IPS-18c (cell line): ENCODE measurements at regions not wholly inside any gene's neighbourhood (a gene's known extent, or its start where the extent isn't known, plus 50 kb on each side); places are given as distances from the start of the nearest gene placed in this dataset.

Experiments
- H3K4me3 ChIP-seq: 2 replicates; pipeline ENCODE4 v1.7.0; 2013; ENCODE audit warnings: low read depth, mild to moderate bottlenecking, low read length, moderate library complexity; ENCODE audit not compliant: insufficient read depth
- H3K9me3 ChIP-seq: one replicate; pipeline ENCODE4 v1.6.1; 2013; ENCODE audit warnings: mild to moderate bottlenecking, low read length, moderate library complexity; ENCODE audit not compliant: control insufficient read depth, insufficient read depth

DNA sequence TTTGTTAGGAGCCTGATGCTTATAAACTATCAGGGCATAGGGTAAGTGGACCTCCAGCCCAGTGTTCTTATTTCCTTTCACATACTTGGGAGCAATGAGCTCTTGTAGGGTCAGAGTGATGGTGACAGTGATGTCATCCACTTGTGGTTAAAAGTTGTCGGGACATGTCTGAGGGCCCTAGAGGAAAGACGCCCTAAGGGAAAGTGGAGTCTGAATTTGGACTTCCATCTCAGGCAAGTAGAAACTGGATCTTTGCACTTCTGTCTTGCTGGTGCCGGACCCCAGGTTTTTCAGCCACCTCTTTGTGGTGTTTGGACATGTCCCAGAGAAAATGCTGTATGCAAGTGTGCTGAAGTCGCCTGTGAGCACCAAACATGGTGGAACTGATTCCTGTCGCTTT, 900.5 kb downstream of the C6orf118 start:
- Histone ChIP-seq H3K4me3 (no peak overlapping the region), H3K9me3 (no peaks in the 10 kb centered on the region)

DNA sequence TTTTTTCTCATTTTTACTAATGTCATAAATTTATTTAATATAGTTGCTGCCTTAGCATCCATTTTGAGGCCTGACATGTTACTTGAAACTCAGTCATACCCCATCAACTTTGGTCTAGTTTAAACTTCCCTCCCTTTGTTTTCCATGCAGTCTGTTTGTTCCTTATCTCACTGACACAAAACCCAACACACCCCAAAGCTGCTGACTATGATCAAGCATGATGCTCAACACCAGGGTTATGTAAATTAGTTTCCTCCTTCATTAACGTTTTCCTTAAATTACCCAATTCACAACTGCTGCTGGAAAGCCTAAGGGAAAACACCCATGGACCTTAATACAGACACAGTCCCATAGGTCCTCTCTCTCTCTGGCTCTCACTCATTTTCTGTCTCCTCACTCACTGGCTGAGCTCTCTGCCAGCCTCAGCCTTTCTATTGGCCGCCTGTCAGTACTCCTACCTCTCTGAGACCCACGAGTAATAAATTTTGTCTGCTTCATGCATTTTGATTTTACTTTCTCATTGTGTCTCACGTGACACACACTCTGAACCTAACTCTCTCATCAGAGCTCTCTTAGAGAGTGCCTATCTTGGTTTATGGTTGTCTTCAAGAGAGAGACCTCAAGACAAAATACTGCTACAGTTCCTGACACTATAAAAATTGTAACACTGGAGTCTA, 904.5 kb downstream of the C6orf118 start:
- Histone ChIP-seq H3K4me3 (no peak overlapping the region), H3K9me3 (no peaks in the 10 kb centered on the region)

DNA sequence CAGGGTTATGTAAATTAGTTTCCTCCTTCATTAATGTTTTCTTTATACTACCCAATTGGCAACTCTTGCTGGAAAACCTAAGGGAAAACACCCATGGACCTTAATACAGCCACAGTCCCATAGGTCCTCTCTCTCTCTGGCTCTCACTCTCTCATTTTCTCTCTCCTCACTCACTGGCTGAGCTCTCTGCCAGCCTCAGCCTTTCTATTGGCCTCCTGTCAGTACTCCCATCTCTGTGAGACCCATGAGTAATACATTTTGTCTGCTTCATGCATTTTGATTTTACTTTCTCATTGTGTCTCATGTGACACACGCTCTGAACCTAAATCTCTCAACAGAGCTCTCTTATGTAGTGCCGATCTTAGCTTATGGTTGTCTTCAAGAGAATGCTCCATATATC, 907.5 kb downstream of the C6orf118 start:
- no peak overlapping the region for H3K4me3 ChIP-seq
- H3K9me3 ChIP-seq = no peaks in the 10 kb centered on the region

DNA sequence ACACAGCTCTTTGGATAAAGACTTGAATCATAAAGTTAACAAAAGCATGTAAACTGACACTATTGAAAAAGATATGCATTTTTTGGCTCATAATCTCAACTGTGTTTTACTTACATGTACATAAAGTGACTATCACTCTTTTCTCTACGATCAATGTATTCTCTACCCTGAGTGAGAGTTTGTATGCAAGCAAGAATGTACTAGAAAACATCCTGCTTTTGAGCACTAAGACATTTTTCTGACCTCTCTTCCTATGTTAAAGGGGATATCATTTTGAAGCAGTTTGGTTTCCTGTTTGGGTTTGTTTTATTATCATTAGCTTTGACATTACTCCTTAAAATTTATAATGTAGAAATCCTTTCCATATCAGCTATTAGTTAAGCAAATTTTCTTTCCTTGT, 910.8 kb downstream of the C6orf118 start:
- Histone ChIP-seq H3K9me3 (no peaks in the 10 kb centered on the region), H3K4me3 (no peak overlapping the region)

DNA sequence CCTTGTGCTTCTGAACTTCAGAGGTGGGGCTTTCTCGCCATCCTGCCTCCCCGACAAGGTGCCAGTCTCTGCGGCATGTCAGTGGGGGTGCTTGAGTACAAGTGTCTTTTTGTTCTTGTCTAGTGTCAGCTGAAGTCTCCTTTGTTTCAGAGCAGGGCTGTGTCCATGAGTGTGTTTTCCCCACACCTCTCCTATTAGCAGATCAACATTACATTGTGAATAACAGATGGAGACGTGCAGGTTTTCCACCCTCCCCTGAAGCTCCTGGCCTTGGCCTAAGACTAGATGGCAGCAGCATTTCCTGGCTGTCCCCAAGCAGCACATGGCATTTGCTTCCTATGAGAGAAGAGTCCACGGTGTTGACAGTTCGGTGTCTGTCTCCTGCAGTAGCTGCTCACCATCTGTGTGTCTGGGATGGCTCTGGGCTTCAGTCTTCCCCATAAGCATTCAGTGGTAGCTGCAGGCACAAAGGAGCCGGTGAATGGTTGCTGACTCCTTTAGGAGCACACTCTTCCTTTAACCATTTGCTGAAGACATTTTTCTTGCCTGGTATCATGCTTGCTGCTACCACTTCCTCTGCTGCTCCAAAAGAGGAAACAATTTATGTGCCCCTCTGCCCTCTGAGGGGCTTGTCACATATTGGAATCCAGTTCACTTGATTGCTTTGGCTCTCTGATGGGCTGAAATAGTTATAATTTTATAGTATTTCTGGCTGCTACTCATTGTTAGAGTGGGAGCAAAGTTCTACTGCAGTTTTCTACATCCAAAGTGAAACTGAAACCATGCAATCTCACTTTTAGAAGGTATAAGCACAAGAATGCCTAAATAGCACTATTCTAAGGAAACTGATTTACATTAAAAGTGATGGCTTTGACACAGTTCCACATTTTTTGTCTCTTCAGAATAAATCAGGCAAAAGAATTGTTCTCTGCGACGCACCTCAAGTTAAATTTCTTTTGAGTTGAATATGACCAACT, 913.0 kb downstream of the C6orf118 start:
- no peak overlapping the region; the same call in 1 of the 2 replicates for H3K4me3 ChIP-seq
- no peaks in the 10 kb centered on the region for H3K9me3 ChIP-seq

DNA sequence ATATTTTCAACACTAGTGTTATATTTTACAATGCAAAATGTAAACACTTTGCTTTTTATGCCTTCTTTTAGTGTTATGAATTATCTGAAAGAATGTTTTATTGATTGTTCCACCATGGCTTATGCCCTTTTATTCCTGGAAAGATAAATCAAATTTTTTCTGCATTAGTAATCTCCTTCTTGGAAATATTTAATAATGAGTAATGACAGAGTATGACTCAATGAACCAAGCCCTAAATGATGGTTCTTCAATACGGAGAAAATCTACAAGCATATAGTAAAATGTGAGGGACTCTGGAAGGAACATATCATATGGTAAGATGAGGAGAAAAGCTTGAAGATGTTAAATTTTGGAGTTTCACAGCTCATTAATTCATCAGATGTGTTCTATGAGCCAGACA, 929.6 kb downstream of the C6orf118 start:
- no peak overlapping the region for H3K4me3 ChIP-seq
- no peaks in the 10 kb centered on the region for H3K9me3 ChIP-seq

DNA sequence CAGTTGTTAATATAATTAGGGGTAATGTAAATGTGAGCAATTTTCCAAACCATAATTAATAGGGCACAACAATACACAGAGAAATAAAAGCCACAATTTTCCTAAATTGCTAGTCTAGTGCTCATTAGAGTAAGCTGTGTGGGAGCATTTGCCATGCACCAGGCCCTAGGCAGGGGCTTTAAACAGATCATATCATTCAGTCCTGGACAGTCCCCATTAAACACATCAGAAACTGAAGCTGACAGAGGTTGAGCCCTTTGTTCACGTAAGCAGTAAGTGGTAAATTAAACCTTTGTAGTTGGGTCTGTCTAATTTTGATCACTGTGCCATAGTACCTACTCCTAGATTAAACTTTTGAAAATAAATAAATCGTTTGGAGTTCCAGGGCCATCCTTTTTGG, 931.1 kb downstream of the C6orf118 start:
- no peak overlapping the region for H3K4me3 ChIP-seq
- no peaks in the 10 kb centered on the region for H3K9me3 ChIP-seq

DNA sequence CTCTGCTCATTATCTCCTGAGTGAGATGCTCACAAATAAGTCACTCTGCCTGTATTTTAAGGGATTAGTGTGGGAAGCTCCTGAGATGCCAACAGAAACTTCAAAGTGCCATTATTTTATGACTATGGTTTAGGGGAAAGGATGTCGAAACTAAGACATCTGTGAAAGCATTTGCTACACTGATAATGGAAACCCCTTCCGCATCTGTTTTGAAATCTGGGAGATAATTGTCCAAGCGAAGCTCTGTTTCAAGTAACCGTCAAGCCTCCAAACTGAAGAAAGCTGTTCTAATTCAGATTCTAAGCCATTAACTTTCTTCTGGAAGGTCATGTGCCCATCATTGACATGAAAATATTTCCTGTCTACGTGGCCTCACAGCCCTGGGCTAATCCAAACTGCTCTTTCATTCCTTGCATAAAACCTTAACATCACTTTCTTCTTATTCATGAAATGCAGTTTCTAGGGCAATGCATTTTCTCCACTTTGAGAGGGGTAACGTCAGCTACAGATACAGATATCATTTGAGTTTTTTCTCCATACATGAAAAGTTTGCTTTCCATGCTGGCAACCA, 932.0 kb downstream of the C6orf118 start:
- Histone ChIP-seq H3K4me3 (no peak overlapping the region), H3K9me3 (no peaks in the 10 kb centered on the region)

DNA sequence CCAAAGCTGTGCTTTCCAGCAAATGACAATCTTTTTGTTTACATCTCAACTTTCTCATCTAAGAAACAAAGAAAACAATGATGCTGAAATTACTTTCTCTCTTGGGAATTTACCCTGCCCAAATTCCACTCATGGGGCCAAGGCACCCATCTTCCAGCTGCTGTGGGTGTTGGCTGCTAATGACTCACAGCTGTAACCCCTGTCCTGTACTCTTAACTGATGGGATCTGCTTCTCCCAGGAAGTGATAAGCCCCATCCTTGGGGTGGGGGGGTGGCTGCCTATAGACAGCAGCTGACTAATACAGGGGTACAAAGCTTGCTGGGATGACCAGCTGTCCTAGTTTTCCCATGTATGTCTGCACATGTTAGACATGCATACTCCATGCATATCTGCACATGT, 938.6 kb downstream of the C6orf118 start:
- Histone ChIP-seq H3K9me3 (peaks cover 2% of the 10 kb centered on the region), H3K4me3 (no peak overlapping the region)

DNA sequence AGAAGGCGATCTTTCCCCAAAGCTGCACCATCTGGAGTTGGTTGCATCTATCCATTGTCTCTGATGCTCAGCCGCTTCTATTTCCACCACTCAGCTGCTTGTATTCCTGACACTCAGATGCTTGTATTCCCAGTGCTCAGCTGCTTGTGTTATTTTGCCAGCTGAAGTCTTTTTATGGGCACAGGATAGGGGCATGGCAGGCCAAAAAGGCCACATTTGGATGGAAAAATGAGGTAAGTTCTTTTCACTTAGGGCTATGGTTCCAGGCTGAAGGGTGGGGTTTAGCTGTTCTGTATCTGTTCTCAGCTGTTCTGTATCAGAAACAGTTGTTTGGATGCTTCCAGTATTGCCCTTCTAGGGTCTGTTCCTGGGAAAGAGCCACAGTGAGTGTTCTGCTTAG, 944.9 kb downstream of the QKI start:
- Histone ChIP-seq H3K4me3 (no peak overlapping the region), H3K9me3 (no peaks in the 10 kb centered on the region)

DNA sequence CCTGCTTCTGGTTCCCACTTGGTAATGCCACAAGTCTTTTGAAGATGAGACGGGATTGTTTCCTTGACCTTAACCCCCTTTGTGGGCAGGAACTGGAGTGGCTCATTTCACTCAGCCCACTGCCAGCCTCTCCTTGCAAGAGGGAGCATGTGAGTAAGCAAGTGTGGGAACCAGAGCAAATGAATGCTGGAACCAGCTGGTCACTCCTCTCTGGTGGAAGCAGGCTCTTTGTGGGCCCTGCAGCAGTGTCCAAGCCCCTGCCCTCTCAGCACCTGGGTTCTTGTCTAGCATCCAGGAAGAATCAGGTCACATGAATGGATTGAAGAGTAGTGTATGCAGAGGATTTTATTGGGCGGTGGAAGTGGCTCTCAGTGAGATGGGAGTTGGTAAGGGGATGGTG, 944.5 kb downstream of the QKI start:
- H3K4me3 ChIP-seq = no peak overlapping the region
- H3K9me3 ChIP-seq = no peaks in the 10 kb centered on the region

DNA sequence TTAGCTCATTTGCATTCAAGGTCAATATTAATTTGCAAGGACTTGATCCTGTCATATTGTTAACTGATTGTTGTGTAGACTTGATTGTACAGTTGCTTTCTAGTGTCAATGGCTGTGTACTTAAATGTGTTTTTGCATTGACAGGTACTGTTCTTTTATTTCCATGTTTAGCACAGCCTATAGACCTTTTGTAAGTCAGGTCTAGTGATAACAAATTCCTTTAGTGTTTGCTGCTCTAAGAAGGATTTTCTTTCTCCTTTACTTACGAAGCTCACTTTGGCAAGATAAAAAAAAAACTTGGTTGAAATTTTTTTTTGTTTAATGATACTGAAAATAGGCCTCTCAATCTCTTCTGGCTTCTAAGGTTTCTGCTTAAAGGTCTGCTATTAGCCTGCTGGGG, 942.3 kb downstream of the QKI start:
- H3K9me3 ChIP-seq = no peaks in the 10 kb centered on the region
- no peak overlapping the region for H3K4me3 ChIP-seq

DNA sequence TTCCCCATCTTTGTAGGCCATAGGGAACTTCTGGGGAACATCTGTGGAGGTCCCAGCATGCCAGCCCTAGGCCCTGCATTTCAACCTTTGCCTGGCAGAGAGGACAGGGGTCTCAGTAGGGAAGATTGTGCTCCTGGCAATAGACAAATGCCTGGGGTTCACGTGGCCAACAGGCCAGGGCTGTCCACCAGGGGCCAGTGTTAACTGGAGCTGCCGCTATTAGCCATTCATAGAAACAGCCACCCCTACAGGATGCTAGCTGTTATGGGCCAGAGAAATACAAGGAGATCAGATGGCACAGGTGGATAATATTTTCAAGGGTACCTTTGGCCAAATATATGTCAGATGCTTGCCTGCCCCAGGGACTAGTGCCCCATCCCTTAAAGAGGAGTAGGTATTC, 932.9 kb downstream of the QKI start:
- H3K9me3 ChIP-seq = peaks cover 4% of the 10 kb centered on the region
- no peak overlapping the region for H3K4me3 ChIP-seq

DNA sequence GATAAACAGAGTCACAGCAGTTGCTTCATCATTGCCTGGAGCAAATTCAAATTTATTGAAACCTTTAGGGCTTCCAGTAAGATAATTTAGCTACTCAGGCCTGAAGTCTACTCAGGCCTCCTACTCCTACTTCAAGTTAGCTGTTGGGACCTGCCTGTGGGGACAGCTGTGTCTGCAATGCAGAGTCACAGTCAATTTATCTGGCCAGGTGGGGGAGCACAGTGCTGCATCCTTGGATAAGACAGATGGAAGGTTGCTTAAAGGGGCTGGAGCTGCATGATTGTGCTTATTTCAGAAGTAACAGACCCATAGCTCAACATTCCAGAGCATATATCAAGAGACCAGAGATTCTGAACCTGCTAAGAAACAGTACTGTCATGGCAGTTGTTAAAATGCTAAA, 932.1 kb downstream of the QKI start:
- Histone ChIP-seq H3K9me3 (peaks cover 4% of the 10 kb centered on the region), H3K4me3 (no peak overlapping the region)

DNA sequence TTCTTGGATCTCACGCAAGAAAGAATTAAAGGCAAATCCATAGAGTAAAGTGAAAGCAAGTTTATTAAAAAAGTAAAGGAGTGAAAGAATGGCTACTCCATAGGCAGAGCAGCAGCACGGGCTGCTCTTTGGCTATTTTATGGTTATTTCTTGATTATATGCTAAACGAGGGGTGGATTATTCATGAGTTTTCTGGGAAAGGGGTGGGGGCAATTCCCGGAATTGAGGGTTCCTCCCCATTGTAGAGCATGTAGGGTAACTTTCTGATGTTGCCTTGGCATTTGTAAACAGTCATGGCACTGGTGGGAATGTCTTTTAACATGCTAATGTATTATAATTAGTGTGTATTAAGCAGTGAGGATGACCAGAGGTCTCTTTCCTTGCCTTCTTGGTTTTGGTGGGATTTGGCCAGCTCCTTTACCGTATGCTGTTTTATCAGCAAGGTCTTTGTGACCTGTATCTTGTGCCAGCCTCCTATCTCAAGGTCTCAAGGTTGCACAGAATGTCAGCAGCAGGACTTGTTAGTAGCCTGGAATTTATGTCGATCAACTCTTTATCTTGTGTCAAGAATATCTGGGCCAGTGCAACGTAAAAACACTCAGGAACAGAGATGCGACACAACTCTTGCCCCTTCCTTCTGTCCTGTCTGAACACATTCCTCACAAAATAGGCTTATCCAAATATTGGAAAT, 931.4 kb downstream of the QKI start:
- Histone ChIP-seq H3K4me3 (no peak overlapping the region), H3K9me3 (peaks cover 4% of the 10 kb centered on the region)

DNA sequence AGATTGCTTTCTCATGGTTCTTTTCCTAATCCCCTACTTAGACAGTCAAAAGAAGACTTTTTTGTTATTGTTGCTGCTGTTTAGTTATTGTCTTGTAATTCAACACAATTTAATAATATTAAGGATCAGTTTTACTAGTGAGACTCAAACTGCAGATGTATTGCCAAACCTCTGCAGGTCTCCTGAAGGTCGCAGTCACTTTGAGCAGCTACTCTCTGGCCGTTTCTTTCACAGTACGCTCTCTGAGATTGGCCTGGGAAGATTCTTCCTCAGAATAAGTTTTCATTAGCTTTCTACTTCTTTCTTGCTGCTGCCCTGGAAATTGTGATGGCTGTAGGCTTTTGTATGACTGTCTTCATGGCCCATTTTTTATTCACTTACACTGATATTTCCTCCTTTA, 930.8 kb downstream of the QKI start:
- no peak overlapping the region for H3K4me3 ChIP-seq

DNA sequence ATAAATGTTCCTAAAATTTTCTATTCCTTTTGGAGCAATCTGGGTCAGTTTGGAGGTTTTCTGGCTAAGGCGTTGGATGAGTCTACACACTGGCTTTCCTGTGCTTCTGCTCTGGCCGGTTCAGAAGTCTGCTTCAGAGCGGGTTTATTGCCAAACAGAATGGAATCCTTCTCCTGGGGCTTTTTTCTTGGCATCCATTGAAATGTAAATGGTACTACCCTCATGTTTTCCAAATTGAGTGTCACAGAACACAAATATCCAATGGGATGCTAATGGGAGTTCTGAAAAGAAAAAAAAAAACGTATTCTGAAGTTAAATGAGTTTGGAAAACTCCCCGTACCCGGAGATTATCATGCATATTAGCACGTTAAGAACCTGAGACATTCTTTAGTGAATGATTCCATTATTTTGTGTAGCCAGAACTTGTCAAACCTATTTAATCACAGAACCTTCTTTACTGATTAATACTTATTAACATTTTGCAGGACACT, 930.3 kb downstream of the QKI start:
- no peak overlapping the region for H3K4me3 ChIP-seq
- H3K9me3 ChIP-seq = peaks cover 4% of the 10 kb centered on the region

More for the DNA sequence above, 930.8 kb downstream of the QKI start:
- peaks cover 4% of the 10 kb centered on the region for H3K9me3 ChIP-seq
